Stimulated activated CD4-positive, alpha-beta T cell treated with anti-CD3 and anti-CD28 coated beads, Interleukin-1b, Interleukin-23, amount 100 ng/mL, for 4 hours (primary cell): ENCODE measurements at regions not wholly inside any gene's neighbourhood (a gene's known extent, or its start where the extent isn't known, plus 50 kb on each side); places are given as distances from the start of the nearest gene placed in this dataset.

ENCODE experiments used
- DNase-seq, 2 donors: peaks; one replicate each; pipeline ENCODE4 v3.0.0-alpha.2; 2020; ENCODE audit warnings: low read depth in 2 of 2

DNA sequence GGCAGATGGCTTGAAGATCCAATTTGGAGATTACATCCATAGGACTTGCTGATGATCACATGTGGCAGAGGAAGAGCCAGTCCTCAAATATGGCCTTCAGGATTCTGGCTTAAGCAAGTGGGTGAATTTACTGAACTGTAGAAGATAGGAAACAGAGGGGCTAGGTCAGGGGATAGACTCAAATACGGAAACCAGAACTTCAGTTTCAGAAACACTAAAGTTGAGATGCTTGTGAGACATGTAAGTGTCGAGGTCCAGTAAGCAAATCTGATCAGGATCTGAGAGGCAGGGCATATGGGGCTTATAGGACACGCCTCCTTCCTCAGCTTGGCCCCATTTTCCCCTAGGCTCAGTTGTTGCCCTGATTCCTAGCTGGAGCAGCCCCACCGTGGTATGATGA is 107.7 kb downstream of the LBH start:
- DNase-seq = no peak

DNA sequence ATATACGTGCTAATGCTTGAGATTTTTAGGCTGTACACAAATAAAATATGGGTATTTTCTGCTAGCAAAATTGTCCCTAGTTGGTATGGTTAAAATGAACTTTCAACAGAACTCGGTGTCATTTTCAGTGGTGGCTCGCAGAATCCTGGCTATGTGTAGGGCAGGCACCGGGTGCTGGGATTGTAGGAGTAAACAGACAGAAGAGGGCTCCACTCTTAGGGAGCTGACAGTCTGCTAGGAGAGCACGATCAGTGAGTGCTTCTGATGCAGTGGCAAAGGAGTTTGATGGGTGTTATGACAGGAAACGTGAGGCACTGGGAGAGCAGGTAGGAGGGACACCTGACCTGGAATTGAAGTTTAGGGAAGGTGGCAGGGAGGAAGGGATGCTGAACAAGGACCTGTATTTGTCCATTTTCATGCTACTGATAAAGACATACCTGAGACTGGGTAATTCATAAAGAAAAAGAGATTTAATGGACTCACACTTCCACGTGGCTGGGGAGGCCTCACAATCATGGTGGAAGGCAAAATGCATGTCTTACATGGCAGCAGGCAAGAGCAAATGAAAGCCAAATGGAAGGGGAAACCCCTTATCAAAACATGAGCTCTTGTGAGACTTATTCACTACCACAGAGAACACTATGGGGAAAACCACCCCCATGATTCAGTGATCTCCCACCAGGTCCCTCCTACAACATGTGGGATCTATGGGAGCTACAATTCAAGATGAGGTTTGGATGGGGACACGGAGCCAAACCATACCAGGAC is 105.4 kb upstream of the LCLAT1 start:
- DNase-seq = no peak

DNA sequence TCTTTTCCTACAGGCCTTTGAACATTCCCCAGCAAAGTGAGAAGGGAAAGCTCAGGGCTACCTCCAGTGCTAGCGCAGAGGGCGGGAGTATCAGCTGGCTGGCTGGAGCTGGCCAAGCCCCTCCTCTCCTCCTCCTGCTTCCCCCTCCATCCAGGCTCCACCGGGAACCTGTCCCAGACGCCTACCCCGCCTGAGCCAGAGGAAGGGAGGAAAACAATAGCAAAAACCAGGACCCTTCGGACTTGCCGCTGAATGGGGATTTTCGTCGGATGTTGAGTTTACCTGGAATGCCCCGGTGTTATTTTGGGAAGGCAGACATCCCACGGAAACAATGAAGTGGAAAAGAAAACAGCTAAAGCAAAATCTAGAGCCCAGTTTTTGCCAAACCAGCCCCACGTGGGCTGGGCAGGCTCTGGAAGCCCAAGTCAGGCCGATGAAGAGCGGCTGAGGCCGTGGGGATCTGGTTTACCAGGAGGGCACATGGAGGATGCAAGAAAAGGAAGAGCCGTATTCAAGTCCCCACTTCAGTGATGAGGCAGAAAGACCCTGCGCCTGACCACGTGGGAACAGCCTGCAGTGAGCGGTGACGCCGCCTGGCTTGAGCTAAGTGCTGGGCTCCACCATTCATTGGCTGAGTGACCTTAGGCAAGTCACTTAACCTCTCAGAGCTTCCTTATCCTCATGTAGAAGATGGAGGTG is 100.4 kb upstream of the LCLAT1 start:
- DNase-seq = no peak

DNA sequence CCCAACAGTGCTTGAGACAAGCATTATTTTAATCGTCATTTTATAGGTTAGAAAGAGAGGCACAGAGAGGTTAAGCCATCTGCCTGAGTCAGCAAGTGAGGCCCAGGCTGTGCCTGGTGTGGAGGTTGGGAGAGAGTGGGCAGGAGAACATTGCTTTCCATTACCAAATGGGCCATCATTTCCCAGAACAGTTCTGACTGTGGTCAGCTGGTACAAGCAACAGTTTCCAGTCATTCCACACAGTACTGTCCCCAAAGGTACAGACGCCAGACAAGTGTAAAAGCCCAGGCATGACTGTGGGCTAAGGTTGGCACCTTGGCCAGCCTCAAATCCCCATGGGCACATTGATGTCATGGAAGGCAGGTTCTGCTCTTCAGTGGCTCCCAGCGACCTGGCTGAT is 98.2 kb upstream of the LCLAT1 start:
- no peak for DNase-seq

DNA sequence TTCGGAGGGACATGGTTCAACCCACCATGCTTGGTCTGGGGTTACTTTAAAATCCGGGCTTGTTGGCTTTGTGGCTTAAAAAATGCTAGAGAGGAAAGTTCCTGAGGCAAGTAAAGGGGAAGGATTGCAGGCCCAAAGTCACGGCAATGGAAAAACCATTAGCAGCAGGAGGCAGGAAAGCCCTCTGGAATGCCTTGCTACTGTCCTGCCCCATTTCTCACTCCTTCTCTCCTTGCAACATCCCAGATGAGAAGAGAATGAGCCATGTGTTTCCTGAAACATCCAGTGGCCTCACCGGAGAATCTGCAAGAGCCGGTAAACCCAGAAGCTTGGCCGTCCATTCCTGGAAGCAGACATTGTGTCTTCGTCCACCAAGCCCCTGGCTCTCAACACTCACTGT is 97.4 kb upstream of the LCLAT1 start:
- DNase-seq = no peak

DNA sequence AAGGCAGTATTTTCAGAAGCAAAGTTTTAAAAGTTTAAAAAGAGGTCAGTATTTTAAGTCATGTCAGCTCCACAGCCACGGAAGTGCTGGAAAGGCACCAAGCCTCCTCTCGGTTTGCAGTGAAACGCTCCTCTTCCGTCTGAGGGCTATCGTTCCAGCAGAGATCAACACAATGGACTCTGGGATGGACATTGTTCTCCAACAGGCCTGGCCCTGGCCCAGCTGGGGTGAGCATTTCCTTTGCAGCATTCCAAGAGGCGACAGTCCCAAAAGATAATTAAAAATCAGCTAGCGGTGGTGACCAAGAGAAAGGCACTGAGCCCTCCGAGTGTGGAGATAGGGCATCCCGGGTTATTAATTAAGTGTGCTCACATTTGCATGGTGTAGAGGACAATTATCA is 95.9 kb upstream of the LCLAT1 start:
- DNase-seq = no peak

DNA sequence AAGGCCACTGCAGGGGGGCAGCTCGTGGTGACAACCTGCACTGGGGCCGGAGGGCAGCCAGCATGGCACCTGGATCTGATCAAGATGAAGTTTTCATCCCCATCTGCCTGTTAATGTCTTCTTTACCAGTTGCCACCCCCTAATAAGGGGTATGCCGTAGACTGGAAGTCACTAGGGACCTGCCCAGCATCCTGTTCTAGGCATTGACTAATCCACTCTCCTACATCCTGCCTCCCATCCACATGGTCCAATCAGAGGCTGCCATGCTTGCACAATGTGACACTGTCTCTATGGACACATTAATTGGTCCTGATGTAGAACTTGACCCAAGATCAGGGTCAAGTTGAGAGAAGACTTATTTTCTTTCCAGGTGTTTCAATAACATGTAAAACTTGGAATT is 95.1 kb upstream of the LCLAT1 start:
- DNase-seq = no peak

DNA sequence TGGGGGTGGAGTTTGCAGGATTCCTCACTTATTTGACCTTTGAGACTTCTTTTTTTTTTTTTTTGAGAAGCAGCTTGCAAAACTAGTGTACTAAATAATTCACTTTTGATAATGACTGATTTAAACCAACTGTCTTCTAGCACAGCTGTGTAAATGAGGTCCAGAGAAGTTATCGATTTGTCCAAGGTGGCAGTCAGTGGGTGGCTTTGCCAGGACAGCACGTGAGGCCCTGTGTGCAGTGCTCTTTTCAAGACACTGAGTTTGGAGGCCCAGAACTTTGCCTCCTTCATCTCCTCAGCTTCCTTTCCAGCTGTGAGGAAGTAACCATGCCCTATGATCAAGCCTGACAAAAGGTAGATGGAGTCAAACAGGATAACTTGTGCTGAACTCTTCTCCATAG is 92.9 kb upstream of the LCLAT1 start:
- no peak for DNase-seq

DNA sequence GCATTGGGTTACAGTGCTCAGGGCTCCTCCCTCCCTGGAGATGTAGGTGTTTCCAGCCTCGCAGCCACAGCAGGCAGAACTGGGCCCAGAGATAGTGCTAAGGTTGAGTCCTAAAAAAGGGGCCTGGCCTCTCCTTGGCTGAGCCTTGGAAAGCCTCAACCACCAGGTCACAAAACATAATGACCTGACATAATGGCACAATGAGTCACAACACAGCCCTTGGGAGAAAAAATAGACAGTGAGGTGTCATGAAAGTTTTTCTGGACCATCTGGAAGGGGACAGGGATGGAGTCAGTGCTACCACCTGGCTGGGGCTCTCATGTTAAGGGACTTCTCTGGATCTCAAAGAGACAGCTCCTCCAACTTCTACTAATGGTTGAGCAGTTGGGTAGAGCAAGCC is 92.4 kb upstream of the LCLAT1 start:
- DNase-seq = no peak

DNA sequence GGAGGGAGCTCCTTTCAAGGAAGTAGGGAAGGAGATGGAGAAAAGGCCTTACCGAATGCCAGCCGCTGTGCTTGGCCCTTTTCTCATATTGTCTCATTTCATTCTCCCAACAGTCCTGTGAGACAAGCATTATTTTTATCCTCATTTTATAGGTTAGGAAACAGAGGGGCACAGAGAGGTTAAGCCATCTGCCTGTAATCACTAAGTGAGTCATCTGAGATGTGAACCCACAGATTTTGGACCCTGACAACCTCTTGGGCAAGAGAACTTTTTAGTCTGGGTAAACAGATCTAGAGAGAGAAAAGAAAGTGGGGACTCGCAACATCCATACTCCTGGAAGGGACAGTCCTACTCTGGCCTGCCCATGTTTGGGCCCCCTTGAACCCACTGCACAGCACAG is 91.7 kb upstream of the LCLAT1 start:
- DNase-seq = no peak

DNA sequence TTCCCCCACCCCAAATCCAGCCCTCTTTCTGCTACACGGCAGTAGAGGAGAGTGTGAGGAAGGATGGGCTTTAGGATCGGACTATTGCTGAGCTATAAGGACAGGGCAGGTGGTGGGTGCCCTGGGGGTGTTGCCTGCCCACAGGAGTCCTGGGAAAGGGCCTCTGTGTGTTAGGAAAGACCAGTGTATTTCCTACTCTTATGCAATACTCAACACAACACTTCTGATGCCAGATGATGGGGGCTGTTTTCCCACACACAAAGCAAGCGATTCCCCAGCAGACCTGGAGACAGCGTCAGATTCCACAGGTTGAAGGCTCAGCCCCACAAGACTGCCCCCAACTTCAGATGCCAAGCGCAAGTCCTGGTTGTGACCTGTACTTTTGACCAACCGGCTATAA is 91.0 kb upstream of the LCLAT1 start:
- no peak for DNase-seq

DNA sequence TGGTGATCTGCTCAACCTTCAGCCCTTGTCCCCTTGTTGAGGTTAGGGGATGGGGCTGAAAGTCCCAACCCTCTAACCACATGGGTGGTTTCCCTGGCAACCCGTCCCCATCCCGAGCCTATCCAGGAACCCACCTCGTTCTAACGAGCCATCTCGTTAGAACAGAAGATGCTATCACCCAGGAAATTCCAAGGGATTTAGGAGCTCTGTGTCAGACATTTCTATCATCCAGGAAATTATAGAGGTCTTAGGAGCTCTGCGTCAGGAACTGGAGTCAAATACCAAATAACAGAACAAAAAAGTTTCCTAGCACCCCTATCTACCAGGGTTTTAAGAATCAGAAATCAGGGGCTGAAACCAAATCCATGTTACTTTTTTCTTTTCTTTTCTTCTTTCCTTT is 90.3 kb upstream of the LCLAT1 start:
- no peak for DNase-seq

DNA sequence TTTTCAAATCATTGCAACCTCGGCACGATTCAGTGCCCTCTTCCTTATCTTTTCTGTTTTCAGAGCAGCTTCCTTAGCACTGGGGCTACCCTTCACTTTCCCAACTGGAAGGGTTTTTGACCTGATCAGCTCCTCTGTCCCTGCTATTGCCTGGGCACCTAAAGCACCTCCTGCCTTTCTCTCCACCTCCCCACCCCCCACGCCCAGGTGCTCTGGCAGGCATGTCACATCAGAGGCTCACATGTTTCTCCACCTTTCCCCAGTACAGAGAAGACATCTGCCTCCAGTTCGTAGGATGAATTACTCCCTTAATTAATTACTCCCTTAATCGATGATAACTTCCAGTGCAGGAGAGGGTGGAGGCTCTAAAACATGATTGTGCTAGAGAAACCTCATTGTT is 88.7 kb upstream of the LCLAT1 start:
- no peak for DNase-seq

DNA sequence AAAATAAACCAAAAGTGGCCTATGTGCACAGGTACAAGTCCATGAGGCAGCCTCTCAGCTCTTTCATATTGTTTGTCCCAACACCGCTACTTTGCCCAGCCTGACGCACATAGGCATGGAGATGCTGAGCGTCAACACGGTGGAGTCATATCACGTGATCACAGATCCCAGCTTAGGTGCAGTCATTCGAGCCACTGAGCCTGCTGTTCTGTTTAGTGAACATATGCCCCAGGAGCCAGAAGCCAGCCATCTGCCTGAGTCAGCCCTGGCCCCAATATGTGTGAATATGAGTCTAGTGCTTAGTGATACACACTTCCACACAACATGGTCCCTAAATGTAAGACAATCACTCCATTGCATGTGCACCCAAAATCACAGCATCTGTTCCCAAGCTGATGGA is 88.2 kb upstream of the LCLAT1 start:
- no peak for DNase-seq

DNA sequence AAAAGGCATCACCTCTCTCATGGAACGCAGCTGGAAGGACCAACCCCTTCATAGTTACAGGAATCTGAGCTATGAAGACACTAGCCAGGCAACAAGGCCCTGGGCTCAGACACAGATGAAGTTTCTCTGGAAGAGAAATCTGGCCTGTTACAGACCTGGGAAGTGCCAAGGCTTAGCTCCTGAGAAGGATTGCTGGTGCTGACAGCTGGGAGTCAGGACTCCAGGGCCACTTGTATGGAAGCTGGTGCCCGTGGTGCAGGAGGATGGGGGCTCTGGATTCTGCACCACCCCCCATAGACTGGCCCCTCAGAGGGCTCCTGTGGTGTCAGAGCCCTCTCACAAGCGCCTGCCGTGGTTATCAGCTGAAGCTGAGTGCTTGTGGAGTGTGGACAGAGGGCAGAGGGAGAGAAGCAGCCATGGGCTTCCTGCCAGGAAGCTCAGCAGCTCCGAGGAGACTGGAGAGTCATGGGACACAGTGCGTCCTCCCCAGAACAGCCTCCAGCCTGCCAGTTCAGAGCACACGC is 87.3 kb upstream of the LCLAT1 start:
- no peak for DNase-seq

DNA sequence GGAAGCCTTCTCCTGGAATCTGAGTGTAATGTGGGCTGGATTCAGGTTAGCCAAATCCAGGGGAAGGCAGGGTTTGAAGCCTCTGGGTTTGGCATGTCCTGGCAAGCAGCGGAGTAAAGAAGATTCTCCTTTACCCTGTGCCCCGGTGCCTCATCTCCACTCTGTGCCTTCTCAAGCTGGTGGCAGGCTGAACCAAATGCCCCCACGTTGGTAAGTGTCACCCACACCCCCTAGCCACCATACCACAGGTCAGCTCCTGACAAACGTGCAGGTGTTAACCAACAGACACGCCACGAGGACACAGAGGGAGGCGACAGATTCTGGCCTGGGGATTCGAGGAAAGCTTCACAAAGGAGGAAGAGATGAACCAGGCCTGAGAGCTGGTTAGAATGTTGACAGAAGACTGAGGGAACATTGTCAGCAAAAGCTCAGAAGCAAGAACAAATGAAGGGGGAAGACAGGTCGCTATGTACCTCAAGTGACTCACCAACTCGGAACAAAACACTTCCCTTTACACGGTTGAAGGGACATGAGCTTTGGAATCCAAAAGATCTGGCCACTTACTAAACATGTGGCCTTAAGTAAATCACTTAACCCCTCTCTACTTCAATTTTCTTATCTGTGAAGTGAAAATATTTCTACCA is 85.2 kb upstream of the LCLAT1 start:
- no peak for DNase-seq

DNA sequence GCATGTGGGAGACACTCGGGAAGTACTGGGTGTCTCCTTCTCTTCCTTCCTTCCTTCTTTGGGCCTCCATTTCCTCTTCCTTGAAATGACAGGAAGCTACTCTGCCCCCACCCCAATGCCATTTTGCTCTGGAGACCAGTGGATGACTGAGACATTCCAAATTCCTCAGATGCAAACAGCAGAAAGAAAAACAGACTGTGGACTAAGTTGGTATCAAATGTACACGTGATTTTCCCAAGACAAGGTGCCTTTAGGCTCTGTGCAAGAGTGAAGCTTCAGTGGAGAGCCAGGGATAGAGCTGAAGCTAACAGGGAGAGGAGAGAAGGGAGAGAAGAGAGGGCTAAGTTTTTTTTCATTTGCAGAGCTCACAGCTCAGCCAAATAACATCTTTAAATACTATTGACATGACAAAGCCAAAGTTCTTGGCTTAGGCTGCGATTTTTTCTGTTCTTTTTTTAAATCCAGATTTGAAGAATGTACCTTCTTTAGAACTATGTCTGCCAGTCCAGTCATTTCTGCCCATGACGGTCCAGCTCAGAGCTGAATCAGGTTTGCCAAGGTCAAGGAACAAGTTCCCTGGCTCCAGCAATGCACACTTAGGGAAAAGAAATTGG is 84.5 kb upstream of the LCLAT1 start:
- no peak for DNase-seq

DNA sequence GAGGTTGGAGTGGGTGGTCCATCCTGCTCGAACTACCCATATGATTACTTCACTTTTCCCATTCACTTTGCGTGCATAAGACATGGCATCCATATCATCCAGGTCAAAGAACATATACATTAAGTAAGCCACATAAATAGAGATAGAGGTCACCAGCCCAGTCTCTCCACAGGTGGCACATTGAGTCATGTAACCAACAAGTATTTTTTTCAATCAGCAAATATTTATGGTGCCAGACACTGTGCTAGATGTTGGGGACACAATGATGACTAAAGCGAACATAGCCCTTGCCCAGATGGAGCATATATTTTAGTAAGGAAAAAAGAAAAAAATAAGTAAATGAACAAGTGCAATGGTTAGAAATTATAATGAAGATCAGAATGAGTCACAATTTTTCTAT is 83.6 kb upstream of the LCLAT1 start:
- no peak for DNase-seq

DNA sequence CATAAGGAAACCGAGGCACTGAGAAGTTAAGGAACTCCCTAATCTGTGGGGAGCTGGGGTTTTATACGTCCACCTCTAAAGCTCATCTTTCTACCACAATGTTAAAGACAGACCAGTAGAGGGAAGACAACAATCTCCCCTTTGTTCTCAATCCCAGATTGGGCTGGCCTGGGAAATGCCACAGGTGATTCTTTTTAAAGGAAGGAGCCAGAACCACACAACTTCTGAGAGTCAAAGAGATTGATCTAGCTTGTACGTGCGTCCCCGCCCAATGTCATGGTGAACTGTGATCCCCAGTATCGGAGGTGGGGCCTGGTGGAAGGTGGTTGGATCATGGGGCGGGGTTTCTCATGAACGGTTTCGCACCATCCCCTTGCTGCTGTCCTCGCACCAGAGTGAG is 81.8 kb upstream of the LCLAT1 start:
- no peak for DNase-seq

DNA sequence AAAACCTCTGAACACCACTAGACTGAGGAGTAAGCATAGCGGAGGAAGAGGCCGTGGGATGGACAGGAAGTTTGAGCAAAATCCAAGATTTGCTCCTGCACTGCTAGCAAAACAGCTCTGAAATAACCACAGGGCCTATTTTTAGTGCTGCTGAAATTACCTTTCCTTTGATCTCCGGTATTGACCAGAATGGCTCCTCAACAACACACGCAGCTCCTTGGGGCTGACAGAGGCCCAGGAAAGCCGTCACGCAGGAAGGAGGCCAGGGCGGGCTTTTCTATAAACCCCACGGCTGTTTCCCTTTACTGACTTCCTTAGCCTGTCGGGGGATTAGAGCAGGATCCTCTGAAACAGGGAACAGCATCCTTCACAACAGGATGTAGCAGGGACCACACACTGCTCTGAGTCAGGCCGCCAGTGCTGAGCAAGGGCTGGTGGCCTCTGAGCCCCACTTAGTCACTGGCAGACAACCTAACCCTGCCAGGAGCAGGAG is 80.8 kb upstream of the LCLAT1 start:
- DNase-seq = peak in 1 of 2 donors; percentile 12

DNA sequence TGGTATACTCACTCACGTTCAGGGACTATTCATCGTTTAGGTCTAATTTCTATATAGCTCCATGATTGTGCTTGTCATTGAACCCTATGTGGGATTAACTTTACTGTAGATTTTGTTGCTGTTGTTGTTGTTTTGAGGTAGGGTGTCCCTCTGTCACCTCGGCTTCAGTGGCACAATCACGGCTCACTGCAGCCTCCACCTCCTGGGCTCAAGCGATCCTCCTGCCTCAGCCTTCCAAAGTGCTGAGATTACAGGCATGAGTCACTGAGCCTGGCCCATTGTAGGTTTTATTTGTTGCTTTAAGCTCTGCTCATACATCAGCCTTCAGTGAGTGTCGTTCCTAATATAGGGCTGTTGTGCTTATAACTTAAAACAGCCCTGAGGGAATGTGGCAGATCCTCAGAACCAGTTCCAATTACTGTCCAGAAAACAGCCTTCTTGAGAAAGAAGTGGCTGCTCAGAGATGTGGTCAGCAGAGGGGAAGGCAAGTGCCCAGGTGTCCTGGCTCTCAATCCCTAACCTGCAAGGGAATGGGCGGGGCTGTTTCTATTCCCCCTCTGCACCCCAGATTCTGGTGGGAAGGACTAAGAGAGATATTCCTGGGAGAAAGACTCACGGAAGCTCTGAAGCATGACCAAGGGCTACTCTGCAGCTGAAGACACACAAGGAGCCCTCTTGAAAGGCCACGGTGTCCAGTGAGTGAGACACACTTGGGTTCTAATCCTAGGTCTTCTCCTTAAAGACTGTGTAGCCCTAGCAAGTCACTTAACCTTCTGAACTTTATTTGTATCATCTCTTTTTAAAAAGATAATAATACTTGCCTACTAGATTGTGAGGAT is 79.6 kb upstream of the LCLAT1 start:
- DNase-seq = no peak
